ENCODE measurements at regions not wholly inside any gene's neighbourhood (a gene's known extent, or its start where the extent isn't known, plus 50 kb on each side); places are given as distances from the start of the nearest gene placed in this dataset.
"Not testable (repeated sequence)": the region's sequence is repeated elsewhere in the genome, so short reads cannot be mapped to it uniquely, and the experiment has no call there.

DNA sequence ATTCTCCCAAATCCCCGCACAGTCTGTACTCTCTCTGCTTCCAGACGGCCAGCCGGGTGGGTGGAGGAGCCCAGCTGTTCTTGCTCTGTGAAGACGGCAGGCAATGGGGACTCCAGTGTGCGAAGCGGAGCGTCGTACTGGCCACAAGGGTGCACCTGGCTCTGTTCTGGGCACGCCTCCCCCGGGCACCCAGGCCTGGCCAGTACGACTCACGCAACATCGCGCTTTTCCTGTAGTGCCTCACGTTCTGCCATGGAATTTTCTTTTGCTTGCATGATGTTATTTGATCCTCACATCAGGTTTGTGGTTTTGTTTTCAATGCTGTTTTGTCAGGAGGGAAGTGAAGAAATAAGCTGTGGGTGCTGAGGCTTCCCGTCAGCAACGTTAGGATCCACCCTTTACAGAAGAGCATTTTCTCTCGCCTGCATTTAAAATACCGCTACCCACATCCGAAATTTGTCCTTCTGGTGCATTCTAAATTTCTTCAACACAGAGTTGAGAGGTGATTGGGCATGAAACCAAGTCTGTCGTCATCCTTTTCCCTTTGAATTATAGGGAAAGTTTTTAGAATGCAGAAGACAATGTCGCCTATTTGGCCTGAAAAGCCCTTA lies 311.7 kb downstream of the TRIM36 start:
- TF ChIP-seq, protein P1, sequence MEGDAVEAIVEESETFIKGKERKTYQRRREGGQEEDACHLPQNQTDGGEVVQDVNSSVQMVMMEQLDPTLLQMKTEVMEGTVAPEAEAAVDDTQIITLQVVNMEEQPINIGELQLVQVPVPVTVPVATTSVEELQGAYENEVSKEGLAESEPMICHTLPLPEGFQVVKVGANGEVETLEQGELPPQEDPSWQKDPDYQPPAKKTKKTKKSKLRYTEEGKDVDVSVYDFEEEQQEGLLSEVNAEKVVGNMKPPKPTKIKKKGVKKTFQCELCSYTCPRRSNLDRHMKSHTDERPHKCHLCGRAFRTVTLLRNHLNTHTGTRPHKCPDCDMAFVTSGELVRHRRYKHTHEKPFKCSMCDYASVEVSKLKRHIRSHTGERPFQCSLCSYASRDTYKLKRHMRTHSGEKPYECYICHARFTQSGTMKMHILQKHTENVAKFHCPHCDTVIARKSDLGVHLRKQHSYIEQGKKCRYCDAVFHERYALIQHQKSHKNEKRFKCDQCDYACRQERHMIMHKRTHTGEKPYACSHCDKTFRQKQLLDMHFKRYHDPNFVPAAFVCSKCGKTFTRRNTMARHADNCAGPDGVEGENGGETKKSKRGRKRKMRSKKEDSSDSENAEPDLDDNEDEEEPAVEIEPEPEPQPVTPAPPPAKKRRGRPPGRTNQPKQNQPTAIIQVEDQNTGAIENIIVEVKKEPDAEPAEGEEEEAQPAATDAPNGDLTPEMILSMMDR (IDR thresholded peaks at IDR 0.05): no peak
- Histone ChIP-seq H3K4me1 (no peaks in the 10 kb centered on the region), H3K27ac (no peak overlapping the region), H3K9me3 (no peaks in the 10 kb centered on the region), H3K36me3 (no peaks in the 10 kb centered on the region), H3K4me3 (no peak overlapping the region), H3K27me3 (no peaks in the 10 kb centered on the region)
- DNase-seq (ENCODE audit: low spot score in 2 of 2): no peak
- intact Hi-C loops (cut with DNase I): no loop called here

- H3K4me1 ChIP-seq; H3K9me3 ChIP-seq; H3K27ac ChIP-seq; H3K27me3 ChIP-seq; DNase-seq (ENCODE audit: low spot score in 2 of 2); H3K36me3 ChIP-seq; H3K4me3 ChIP-seq; intact Hi-C loops (cut with DNase I): not testable (repeated sequence)
Observed at GRCh38 chr5:114844711-114845110, 325.0 kb downstream of the TRIM36 start.

DNA sequence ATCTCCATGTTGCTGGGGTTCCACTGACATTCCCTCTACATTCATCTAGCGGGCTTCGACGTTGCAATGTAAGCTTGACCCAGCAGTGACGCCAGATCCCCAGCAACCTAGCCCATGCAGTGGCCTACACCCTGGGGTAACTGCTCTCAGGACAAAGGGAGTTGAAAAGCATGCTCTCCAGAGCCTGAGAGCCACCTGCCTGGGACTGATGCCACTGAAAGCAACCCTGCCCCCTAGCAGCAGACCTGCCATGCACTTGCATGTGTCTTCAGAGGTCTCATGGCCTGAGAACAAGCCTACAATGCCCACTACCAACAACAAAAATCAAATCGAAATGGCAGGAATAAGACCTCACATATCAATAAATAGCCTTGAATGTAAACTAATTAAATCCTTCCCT lies 330.3 kb downstream of the TRIM36 start:
- Histone ChIP-seq H3K9me3 (no peaks in the 10 kb centered on the region), H3K27ac (no peak overlapping the region), H3K4me3 (no peak overlapping the region), H3K4me1 (no peaks in the 10 kb centered on the region), H3K36me3 (no peaks in the 10 kb centered on the region), H3K27me3 (no peaks in the 10 kb centered on the region)
- intact Hi-C loops (cut with DNase I): no loop called here
- DNase-seq (ENCODE audit: low spot score in 2 of 2): no peak
- TF ChIP-seq, protein P1 (IDR thresholded peaks at IDR 0.05): no peak

- intact Hi-C loops (cut with DNase I): no loop called here
- Histone ChIP-seq H3K9me3 (no peaks in the 10 kb centered on the region), H3K27me3 (no peaks in the 10 kb centered on the region), H3K27ac (no peak overlapping the region), H3K4me3 (no peak overlapping the region), H3K4me1 (no peaks in the 10 kb centered on the region), H3K36me3 (no peaks in the 10 kb centered on the region)
- TF ChIP-seq, protein P1 (IDR thresholded peaks at IDR 0.05): no peak
- DNase-seq (ENCODE audit: low spot score in 2 of 2): no peak
Observed at GRCh38 chr5:114838937-114839336, 330.8 kb downstream of the TRIM36 start.

- no peak for DNase-seq (ENCODE audit: low spot score in 2 of 2)
- no peaks in the 10 kb centered on the region for H3K36me3 ChIP-seq
- no peaks in the 10 kb centered on the region for H3K27me3 ChIP-seq
- no peak overlapping the region for H3K4me3 ChIP-seq
- H3K27ac ChIP-seq: no peak overlapping the region
- H3K9me3 ChIP-seq: peaks cover 0 to 5% of the 10 kb centered on the region in 2 donors
- no peaks in the 10 kb centered on the region for H3K4me1 ChIP-seq
- TF ChIP-seq, protein P1 (IDR thresholded peaks at IDR 0.05): no peak
- intact Hi-C loops (cut with DNase I): no loop called here
Observed at GRCh38 chr5:114830114-114830513, 339.6 kb downstream of the TRIM36 start.

- no peaks in the 10 kb centered on the region for H3K4me1 ChIP-seq
- H3K27me3 ChIP-seq: no peaks in the 10 kb centered on the region
- no peaks in the 10 kb centered on the region for H3K36me3 ChIP-seq
- no peak overlapping the region for H3K27ac ChIP-seq
- no peak for DNase-seq (ENCODE audit: low spot score in 2 of 2)
- H3K4me3 ChIP-seq: no peak overlapping the region
- TF ChIP-seq, protein P1 (IDR thresholded peaks at IDR 0.05): no peak
- H3K9me3 ChIP-seq: peaks cover 5% of the 10 kb centered on the region in 2 donors
- intact Hi-C loops (cut with DNase I): no loop called here
Observed at GRCh38 chr5:114822863-114823262, 346.8 kb downstream of the TRIM36 start.
